ENCODE measurements at regions not wholly inside any gene's neighbourhood (a gene's known extent, or its start where the extent isn't known, plus 50 kb on each side); places are given as distances from the start of the nearest gene placed in this dataset.

- TF ChIP-seq KLF5 (IDR thresholded peaks at IDR 0.05; ENCODE audit: partially characterized antibody), result no peak
- no peak for TF ChIP-seq JUNB (IDR thresholded peaks at IDR 0.05)
- TF ChIP-seq MXI1 (IDR thresholded peaks at IDR 0.05; ENCODE audit: low read depth, low read length), result no peak
These were observed 118.2 kb upstream of the RPS23 start (continued) for GRCh38 chr5:82396396-82396795.

DNA sequence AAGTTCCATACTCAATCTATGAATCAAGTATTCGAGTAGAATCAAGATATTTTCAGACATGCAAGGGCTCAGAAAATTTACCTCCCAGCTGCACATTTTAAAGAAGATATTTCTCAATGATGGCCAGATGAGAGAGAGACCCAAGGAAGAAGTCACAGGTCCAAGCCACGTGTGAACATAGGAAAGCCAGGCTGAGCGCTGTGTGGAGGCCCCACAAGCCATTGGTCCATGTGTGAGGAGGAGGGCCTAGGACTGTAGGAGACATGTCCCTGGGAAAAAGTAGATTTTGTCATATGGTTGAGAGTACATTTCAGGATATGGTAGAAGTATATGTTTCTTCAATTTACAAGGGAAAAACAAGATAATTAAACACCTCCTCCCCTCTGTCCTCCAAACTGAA, 115.8 kb upstream of the RPS23 start:
- BruUV-seq (replicated peaks), result no TSS peak
- TF ChIP-seq NRF1 (conservative IDR thresholded peaks at IDR 0.05; ENCODE audit: low read depth, low read length), result no peak
- TF ChIP-seq FOS (IDR thresholded peaks at IDR 0.05; ENCODE audit: borderline replicate concordance, extremely low read depth, insufficient read length), result no peak
- TF ChIP-seq SMARCA5 (IDR thresholded peaks at IDR 0.05), result no peak
- no peak for TF ChIP-seq IKZF1 (conservative IDR thresholded peaks at IDR 0.05)
- TF ChIP-seq ZNF384 (IDR thresholded peaks at IDR 0.05; ENCODE audit: borderline replicate concordance, low read depth, low read length), result no peak
- TF ChIP-seq, protein P1, sequence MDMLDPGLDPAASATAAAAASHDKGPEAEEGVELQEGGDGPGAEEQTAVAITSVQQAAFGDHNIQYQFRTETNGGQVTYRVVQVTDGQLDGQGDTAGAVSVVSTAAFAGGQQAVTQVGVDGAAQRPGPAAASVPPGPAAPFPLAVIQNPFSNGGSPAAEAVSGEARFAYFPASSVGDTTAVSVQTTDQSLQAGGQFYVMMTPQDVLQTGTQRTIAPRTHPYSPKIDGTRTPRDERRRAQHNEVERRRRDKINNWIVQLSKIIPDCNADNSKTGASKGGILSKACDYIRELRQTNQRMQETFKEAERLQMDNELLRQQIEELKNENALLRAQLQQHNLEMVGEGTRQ (IDR thresholded peaks at IDR 0.05; ENCODE audit: borderline replicate concordance, low read depth, low read length), result no peak

More for the DNA sequence above, 115.8 kb upstream of the RPS23 start:
- POLR2A ChIA-PET, result no interaction called here
- DNase-seq (ENCODE audit: low read depth, low spot score) (no peak), ATAC-seq (no peak), FAIRE-seq (no peak)
- Histone ChIP-seq H3K9ac (ENCODE audit: control insufficient read depth, insufficient read depth, low read length) (no peak overlapping the region), H3K4me1 (ENCODE audit: control insufficient read depth, insufficient read depth, low read length) (no peaks in the 10 kb centered on the region), H3K36me3 (ENCODE audit: control insufficient read depth in 2 of 2, insufficient read depth in 2 of 2, low read length in 1 of 2) (no peaks in the 10 kb centered on the region), H3K27ac (ENCODE audit: control insufficient read depth, insufficient read depth) (no peak overlapping the region), H3K79me2 (ENCODE audit: control insufficient read depth, insufficient read depth, low read length) (no peaks in the 10 kb centered on the region), H2AFZ (ENCODE audit: control insufficient read depth, low read depth, low read length) (no peak overlapping the region), H3K4me3 (no peak overlapping the region), H3K9me3 (replicated peaks; ENCODE audit: control insufficient read depth, insufficient read depth, low read length) (no peaks in the 10 kb centered on the region), H4K20me1 (ENCODE audit: control insufficient read depth, insufficient read depth) (no peaks in the 10 kb centered on the region), H3K4me2 (ENCODE audit: control insufficient read depth, insufficient read depth) (no peak overlapping the region), H3K27me3 (replicated peaks in 1 of 2; ENCODE audit: control insufficient read depth in 2 of 2, insufficient read depth in 2 of 2, low read length in 1 of 2) (no peaks in the 10 kb centered on the region; a peak in 1 of 4 replicates)
- WGBS (ENCODE audit: insufficient coverage, insufficient replicate concordance, low lambda C conversion rate, missing lambda C conversion rate), result 10% methylated on average over 3 of the region's 3 CpGs
- SMC1A ChIA-PET (ENCODE audit: uncharacterized antibody, unreplicated experiment), result no interaction called here
- in situ Hi-C loops (cut with MboI) (no loop called here), intact Hi-C loops (cut with micrococcal nuclease; ENCODE audit: unreplicated experiment) (no loop called here)
- CTCF ChIA-PET, result no interaction called here
- RAD21 ChIA-PET (ENCODE audit: unreplicated experiment), result no interaction called here

All from GM12878 (cell line).